GM12865 (cell line): ENCODE measurements at regions not wholly inside any gene's neighbourhood (a gene's known extent, or its start where the extent isn't known, plus 50 kb on each side); places are given as distances from the start of the nearest gene placed in this dataset.

ENCODE experiments used
- DNase-seq: peaks from one replicate; pipeline ENCODE4 v3.0.0; 2010; ENCODE audit warnings: low read depth
- H3K4me3 ChIP-seq: 2 replicates; pipeline ENCODE4 v1.5.1; 2011; ENCODE audit warnings: mild to moderate bottlenecking, low read depth, low read length, control low read depth
- TF ChIP-seq, protein P1 (sequence below): IDR thresholded peaks from 2 replicates; pipeline ENCODE4 v1.5.1; 2011; ENCODE audit warnings: low read length, control low read depth, low read depth, inconsistent platforms; ENCODE audit not compliant: insufficient read depth; ENCODE audit errors: missing control alignments

GRCh38 chr2:16261791-16262190 lies 321.4 kb downstream of the MYCN start:
- H3K4me3 ChIP-seq = no peak overlapping the region
- TF ChIP-seq, protein P1, sequence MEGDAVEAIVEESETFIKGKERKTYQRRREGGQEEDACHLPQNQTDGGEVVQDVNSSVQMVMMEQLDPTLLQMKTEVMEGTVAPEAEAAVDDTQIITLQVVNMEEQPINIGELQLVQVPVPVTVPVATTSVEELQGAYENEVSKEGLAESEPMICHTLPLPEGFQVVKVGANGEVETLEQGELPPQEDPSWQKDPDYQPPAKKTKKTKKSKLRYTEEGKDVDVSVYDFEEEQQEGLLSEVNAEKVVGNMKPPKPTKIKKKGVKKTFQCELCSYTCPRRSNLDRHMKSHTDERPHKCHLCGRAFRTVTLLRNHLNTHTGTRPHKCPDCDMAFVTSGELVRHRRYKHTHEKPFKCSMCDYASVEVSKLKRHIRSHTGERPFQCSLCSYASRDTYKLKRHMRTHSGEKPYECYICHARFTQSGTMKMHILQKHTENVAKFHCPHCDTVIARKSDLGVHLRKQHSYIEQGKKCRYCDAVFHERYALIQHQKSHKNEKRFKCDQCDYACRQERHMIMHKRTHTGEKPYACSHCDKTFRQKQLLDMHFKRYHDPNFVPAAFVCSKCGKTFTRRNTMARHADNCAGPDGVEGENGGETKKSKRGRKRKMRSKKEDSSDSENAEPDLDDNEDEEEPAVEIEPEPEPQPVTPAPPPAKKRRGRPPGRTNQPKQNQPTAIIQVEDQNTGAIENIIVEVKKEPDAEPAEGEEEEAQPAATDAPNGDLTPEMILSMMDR = no peak
- DNase-seq = no peak

DNA sequence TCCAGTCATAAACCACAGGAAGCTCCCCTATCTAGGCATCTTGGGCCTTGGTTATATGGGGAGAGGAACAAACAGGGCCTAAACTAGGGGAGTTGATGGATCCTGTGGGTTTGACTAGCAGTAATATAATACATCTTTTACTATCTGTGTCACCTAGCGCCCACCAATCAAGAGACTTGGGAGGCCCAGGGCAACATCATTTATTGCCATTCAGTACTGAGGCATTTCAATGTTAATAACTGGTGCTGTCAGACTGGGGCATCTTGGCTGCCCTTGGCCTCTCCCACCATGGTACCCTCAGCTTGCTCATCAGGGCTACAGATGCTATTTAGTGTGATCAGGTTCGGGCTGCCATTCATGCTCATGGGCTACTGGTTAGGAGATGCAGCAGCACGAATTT lies 320.7 kb downstream of the MYCN start:
- DNase-seq = no peak
- H3K4me3 ChIP-seq = no peak overlapping the region
- TF ChIP-seq, protein P1 = no peak

GRCh38 chr2:16260041-16260830 lies 319.9 kb downstream of the MYCN start:
- DNase-seq = no peak
- no peak overlapping the region for H3K4me3 ChIP-seq
- TF ChIP-seq, protein P1 = no peak

DNA sequence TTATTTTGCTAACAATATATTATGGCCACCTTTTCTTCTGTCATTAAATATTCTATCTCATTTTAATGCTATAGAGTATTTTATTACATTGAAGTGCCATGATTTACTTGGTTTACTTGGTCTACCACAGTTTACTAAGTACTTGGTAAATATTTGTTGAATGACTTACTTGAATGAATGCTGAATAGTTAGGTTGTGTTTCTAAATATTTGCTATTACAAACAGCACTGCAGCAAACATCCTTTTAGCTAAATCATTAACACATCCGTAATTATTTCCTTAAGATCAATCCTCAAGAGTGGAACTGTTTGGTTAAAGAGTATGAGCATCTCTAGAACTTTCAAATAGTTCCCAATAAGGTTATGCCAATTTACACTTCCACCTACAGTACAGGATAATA lies 318.7 kb downstream of the MYCN start:
- no peak overlapping the region for H3K4me3 ChIP-seq
- TF ChIP-seq, protein P1 = no peak
- DNase-seq = no peak

DNA sequence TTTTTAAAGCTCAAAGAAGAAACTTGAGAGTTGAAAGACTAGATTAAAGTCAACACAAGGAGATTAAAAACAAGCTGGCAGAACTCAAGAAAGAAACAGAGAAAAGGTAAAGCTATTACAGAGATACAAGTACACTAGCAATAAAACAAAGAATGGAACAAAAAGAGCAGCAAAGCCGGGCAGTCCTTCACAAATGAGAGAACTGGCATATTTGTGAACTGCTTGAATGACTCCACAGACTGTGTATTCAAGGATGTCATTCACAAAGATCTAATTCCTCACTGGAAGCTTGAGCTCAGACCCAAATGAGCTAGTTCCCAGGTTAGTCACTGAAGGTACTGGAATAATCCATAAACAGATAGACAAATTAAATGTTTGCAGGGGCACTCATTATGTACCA lies 318.0 kb downstream of the MYCN start:
- H3K4me3 ChIP-seq = no peak overlapping the region
- TF ChIP-seq, protein P1 = no peak
- no peak for DNase-seq

GRCh38 chr2:16257322-16258028 lies 317.1 kb downstream of the MYCN start:
- H3K4me3 ChIP-seq = no peak overlapping the region
- DNase-seq = no peak
- TF ChIP-seq, protein P1 = no peak
